ENCODE measurements at regions not wholly inside any gene's neighbourhood (a gene's known extent, or its start where the extent isn't known, plus 50 kb on each side); places are given as distances from the start of the nearest gene placed in this dataset.

- no peak overlapping the region for H3K4me2 ChIP-seq (ENCODE audit: insufficient read depth, low read length)
- no peak overlapping the region for H3K9ac ChIP-seq (replicated peaks; ENCODE audit: extremely low read depth, insufficient read depth, low read length)
- DNase-seq (ENCODE audit: low read depth, low spot score): no peak
- no peaks in the 10 kb centered on the region for H3K36me3 ChIP-seq (ENCODE audit: control insufficient read depth in 2 of 2, extremely low read depth in 1 of 2, insufficient read depth in 2 of 2, low read length in 2 of 2)
- no peaks in the 10 kb centered on the region for H3K4me1 ChIP-seq (ENCODE audit: control insufficient read depth, extremely low read depth, insufficient read depth, low read length)
- no peak overlapping the region for H2AFZ ChIP-seq (ENCODE audit: low read depth, low read length)
- no peak overlapping the region for H3K4me3 ChIP-seq (replicated peaks in 1 of 3; ENCODE audit: insufficient read depth in 1 of 3, low read depth in 1 of 3, low read length in 3 of 3)
- H4K20me1 ChIP-seq (replicated peaks; ENCODE audit: control insufficient read depth, extremely low read depth, insufficient read depth, low read length): no peaks in the 10 kb centered on the region
- CTCF ChIA-PET: interaction anchor here (0.8 kb wide), 1 partner anchor 32 kb away, joined by 3 read pairs; no protein-coding TSS in a partner anchor
- no peaks in the 10 kb centered on the region for H3K9me3 ChIP-seq (replicated peaks; ENCODE audit: control insufficient read depth, insufficient read depth, low read length)
- TF ChIP-seq FOS (IDR thresholded peaks at IDR 0.05; ENCODE audit: borderline replicate concordance, insufficient read depth, low read length): no peak
- TF ChIP-seq CTCF (IDR thresholded peaks at IDR 0.05; ENCODE audit: extremely low read depth in 1 of 2, insufficient read depth in 1 of 2, low read depth in 1 of 2, low read length in 2 of 2): peak; percentile 23 to 40
- H3K27ac ChIP-seq (ENCODE audit: insufficient read depth, low read depth, low read length): no peak overlapping the region
- no peak for FAIRE-seq
- no peaks in the 10 kb centered on the region for H3K9me1 ChIP-seq (replicated peaks; ENCODE audit: control insufficient read depth, extremely low read depth, insufficient read depth, low read length)
- dilution Hi-C loops (cut with MboI; ENCODE audit: extremely low pct_ligation_motif_present, low sequenced_read_pairs): no loop called here
- no peaks in the 10 kb centered on the region for H3K79me2 ChIP-seq (ENCODE audit: control insufficient read depth, insufficient read depth, low read length)
- H3K27me3 ChIP-seq (ENCODE audit: control insufficient read depth in 2 of 2, insufficient read depth in 2 of 2, low read length in 2 of 2): no peaks in the 10 kb centered on the region
- intact Hi-C loops (cut with micrococcal nuclease): no loop called here
- POLR2A ChIA-PET: no interaction called here
- no TSS peak for BruUV-seq (replicated peaks)
These were observed 100.6 kb downstream of the CRYAA start for GRCh38 chr21:43269440-43269839.

- dilution Hi-C loops (cut with MboI; ENCODE audit: extremely low pct_ligation_motif_present, low sequenced_read_pairs): no loop called here
- TF ChIP-seq GATA2 (IDR thresholded peaks at IDR 0.05; ENCODE audit: insufficient read depth, insufficient read length, low read depth, low read length) (no peak), MYC (IDR thresholded peaks at IDR 0.05; ENCODE audit: low read depth, low read length) (no peak), CTCF (IDR thresholded peaks at IDR 0.05; ENCODE audit: extremely low read depth in 1 of 2, insufficient read depth in 1 of 2, low read depth in 1 of 2, low read length in 2 of 2) (no peak), EZH2 (IDR thresholded peaks at IDR 0.05; ENCODE audit: borderline replicate concordance, low read depth, low read length, severe bottlenecking) (no peak), POLR2A (IDR thresholded peaks at IDR 0.05; ENCODE audit: low read depth, low read length) (no peak), FOS (IDR thresholded peaks at IDR 0.05; ENCODE audit: borderline replicate concordance, insufficient read depth, low read length) (no peak), POLR2AphosphoS5 (IDR thresholded peaks at IDR 0.05; ENCODE audit: insufficient read depth, low read depth, low read length) (no peak), MAX (IDR thresholded peaks at IDR 0.05; ENCODE audit: insufficient read depth, insufficient read length) (no peak), JUN (IDR thresholded peaks at IDR 0.05; ENCODE audit: borderline replicate concordance, insufficient read depth, insufficient read length, low read depth) (no peak)
- BruUV-seq (replicated peaks): no TSS peak
These were observed 100.0 kb downstream of the CRYAA start for GRCh38 chr21:43268804-43269186.

More at GRCh38 chr21:43268804-43269186, 100.0 kb downstream of the CRYAA start:
- intact Hi-C loops (cut with micrococcal nuclease): no loop called here
- POLR2A ChIA-PET: no interaction called here
- Histone ChIP-seq H3K4me1 (ENCODE audit: control insufficient read depth, extremely low read depth, insufficient read depth, low read length) (no peaks in the 10 kb centered on the region), H3K4me3 (replicated peaks in 1 of 3; ENCODE audit: insufficient read depth in 1 of 3, low read depth in 1 of 3, low read length in 3 of 3) (no peak overlapping the region), H3K27ac (ENCODE audit: insufficient read depth, low read depth, low read length) (no peak overlapping the region), H4K20me1 (replicated peaks; ENCODE audit: control insufficient read depth, extremely low read depth, insufficient read depth, low read length) (no peaks in the 10 kb centered on the region), H3K79me2 (ENCODE audit: control insufficient read depth, insufficient read depth, low read length) (no peaks in the 10 kb centered on the region), H2AFZ (ENCODE audit: low read depth, low read length) (no peak overlapping the region), H3K36me3 (ENCODE audit: control insufficient read depth in 2 of 2, extremely low read depth in 1 of 2, insufficient read depth in 2 of 2, low read length in 2 of 2) (no peaks in the 10 kb centered on the region), H3K9me3 (replicated peaks; ENCODE audit: control insufficient read depth, insufficient read depth, low read length) (no peaks in the 10 kb centered on the region), H3K4me2 (ENCODE audit: insufficient read depth, low read length) (no peak overlapping the region), H3K9me1 (replicated peaks; ENCODE audit: control insufficient read depth, extremely low read depth, insufficient read depth, low read length) (no peaks in the 10 kb centered on the region), H3K27me3 (ENCODE audit: control insufficient read depth in 2 of 2, insufficient read depth in 2 of 2, low read length in 2 of 2) (no peaks in the 10 kb centered on the region), H3K9ac (replicated peaks; ENCODE audit: extremely low read depth, insufficient read depth, low read length) (no peak overlapping the region)
- FAIRE-seq (no peak), DNase-seq (ENCODE audit: low read depth, low spot score) (no peak)
- CTCF ChIA-PET: interaction anchor here (1.1 kb wide), 1 partner anchor 377 kb away, joined by 5 read pairs; no protein-coding TSS in a partner anchor
